Liver (tissue), 3 donors: ENCODE measurements at regions not wholly inside any gene's neighbourhood (a gene's known extent, or its start where the extent isn't known, plus 50 kb on each side); places are given as distances from the start of the nearest gene placed in this dataset.

Experiments
- GABPA ChIP-seq, 2 donors: IDR thresholded peaks in 1 of 2; conservative IDR thresholded peaks in 1 of 2; 2 replicates each; pipeline ENCODE4 v1.6.1; 2016; ENCODE audit warnings: antibody characterized with exemption in 2 of 2, mild to moderate bottlenecking in 1 of 2, moderate library complexity in 1 of 2
- JUND ChIP-seq, 2 donors: IDR thresholded peaks; 2 replicates each; pipeline ENCODE4 v1.6.1; 2016; ENCODE audit warnings: antibody characterized with exemption in 2 of 2
- RAD21 ChIP-seq, 2 donors: IDR thresholded peaks; 2 replicates each; pipeline ENCODE4 v1.6.1; 2016; ENCODE audit warnings: antibody characterized with exemption in 2 of 2, mild to moderate bottlenecking in 2 of 2
- SP1 ChIP-seq: IDR thresholded peaks from 2 replicates; pipeline ENCODE4 v1.6.1; 2018; ENCODE audit warnings: antibody characterized with exemption, mild to moderate bottlenecking
- TAF1 ChIP-seq: conservative IDR thresholded peaks from 2 replicates; pipeline ENCODE4 v1.6.1; 2016; ENCODE audit warnings: antibody characterized with exemption, mild to moderate bottlenecking
- YY1 ChIP-seq: IDR thresholded peaks from 2 replicates; pipeline ENCODE4 v1.6.1; 2016; ENCODE audit warnings: antibody characterized with exemption, mild to moderate bottlenecking
- TF ChIP-seq, protein P1 (sequence below): fragments of 150-350 bp; IDR thresholded peaks from 2 replicates; pipeline ENCODE4 v1.5.1; 2017; ENCODE audit warnings: improper control_type of control experiment, low read depth, low read length; ENCODE audit not compliant: missing input control
- TF ChIP-seq, protein P2 (sequence below): IDR thresholded peaks from 2 replicates; pipeline ENCODE4 v1.6.1; 2016; ENCODE audit warnings: antibody characterized with exemption
- TF ChIP-seq, protein P3 (sequence below): IDR thresholded peaks from 2 replicates; pipeline ENCODE4 v1.6.1; 2016; ENCODE audit warnings: antibody characterized with exemption, mild to moderate bottlenecking
- donor health status: healthy.
- donor health status: healthy.

DNA sequence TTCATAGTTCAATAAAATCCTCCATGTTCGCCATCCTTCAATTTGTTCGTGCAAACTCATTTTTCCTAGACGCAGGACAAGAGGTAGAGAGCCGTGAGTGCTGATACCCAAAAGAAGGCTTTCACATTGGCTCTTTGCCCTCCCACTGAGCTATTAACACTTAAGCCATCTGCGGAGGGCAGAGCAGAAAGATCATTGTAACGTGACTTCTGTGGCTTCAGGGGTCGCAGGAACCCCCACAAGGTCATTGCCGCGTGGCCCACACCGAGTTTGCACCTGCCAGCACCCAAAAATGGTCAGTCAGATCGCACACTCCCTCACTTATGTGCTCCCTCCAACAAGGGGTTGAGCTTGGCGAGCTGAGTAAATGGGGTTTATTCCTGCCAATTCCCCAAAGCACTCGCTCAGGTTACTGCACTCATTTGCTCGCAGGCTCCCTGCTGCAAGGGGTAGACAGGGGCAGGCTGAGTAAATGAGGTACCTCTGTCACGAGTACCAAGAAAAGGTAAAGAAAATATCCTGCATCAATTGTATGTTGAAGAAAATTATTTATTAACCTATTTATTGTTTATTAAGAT, 144.1 kb downstream of the PRR20E start:
- TF ChIP-seq RAD21 (IDR thresholded peaks at IDR 0.05) (no peak), GABPA (IDR thresholded peaks at IDR 0.05 in 1 of 2, conservative IDR thresholded peaks at IDR 0.05 in 1 of 2) (no peak), JUND (IDR thresholded peaks at IDR 0.05) (no peak), YY1 (no peak), TAF1 (no peak), SP1 (no peak)
- TF ChIP-seq, protein P1, sequence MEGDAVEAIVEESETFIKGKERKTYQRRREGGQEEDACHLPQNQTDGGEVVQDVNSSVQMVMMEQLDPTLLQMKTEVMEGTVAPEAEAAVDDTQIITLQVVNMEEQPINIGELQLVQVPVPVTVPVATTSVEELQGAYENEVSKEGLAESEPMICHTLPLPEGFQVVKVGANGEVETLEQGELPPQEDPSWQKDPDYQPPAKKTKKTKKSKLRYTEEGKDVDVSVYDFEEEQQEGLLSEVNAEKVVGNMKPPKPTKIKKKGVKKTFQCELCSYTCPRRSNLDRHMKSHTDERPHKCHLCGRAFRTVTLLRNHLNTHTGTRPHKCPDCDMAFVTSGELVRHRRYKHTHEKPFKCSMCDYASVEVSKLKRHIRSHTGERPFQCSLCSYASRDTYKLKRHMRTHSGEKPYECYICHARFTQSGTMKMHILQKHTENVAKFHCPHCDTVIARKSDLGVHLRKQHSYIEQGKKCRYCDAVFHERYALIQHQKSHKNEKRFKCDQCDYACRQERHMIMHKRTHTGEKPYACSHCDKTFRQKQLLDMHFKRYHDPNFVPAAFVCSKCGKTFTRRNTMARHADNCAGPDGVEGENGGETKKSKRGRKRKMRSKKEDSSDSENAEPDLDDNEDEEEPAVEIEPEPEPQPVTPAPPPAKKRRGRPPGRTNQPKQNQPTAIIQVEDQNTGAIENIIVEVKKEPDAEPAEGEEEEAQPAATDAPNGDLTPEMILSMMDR, result no peak
- TF ChIP-seq, protein P2, sequence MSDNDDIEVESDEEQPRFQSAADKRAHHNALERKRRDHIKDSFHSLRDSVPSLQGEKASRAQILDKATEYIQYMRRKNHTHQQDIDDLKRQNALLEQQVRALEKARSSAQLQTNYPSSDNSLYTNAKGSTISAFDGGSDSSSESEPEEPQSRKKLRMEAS, result no peak
- TF ChIP-seq, protein P3, sequence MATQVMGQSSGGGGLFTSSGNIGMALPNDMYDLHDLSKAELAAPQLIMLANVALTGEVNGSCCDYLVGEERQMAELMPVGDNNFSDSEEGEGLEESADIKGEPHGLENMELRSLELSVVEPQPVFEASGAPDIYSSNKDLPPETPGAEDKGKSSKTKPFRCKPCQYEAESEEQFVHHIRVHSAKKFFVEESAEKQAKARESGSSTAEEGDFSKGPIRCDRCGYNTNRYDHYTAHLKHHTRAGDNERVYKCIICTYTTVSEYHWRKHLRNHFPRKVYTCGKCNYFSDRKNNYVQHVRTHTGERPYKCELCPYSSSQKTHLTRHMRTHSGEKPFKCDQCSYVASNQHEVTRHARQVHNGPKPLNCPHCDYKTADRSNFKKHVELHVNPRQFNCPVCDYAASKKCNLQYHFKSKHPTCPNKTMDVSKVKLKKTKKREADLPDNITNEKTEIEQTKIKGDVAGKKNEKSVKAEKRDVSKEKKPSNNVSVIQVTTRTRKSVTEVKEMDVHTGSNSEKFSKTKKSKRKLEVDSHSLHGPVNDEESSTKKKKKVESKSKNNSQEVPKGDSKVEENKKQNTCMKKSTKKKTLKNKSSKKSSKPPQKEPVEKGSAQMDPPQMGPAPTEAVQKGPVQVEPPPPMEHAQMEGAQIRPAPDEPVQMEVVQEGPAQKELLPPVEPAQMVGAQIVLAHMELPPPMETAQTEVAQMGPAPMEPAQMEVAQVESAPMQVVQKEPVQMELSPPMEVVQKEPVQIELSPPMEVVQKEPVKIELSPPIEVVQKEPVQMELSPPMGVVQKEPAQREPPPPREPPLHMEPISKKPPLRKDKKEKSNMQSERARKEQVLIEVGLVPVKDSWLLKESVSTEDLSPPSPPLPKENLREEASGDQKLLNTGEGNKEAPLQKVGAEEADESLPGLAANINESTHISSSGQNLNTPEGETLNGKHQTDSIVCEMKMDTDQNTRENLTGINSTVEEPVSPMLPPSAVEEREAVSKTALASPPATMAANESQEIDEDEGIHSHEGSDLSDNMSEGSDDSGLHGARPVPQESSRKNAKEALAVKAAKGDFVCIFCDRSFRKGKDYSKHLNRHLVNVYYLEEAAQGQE, result no peak
